ENCODE measurements at regions not wholly inside any gene's neighbourhood (a gene's known extent, or its start where the extent isn't known, plus 50 kb on each side); places are given as distances from the start of the nearest gene placed in this dataset.

- 94% methylated on average over 3 of the region's 3 CpGs; no CpG with 5 or more reads in 1 of the 2 experiments for WGBS, 2 experiments (ENCODE audit: extremely low coverage in 1 of 2, insufficient coverage in 1 of 2, insufficient read length in 1 of 2, insufficient replicate concordance in 2 of 2, low coverage in 1 of 2, low lambda C conversion rate in 2 of 2, missing lambda C conversion rate in 1 of 2)
- Histone ChIP-seq H3K14ac (ENCODE audit: insufficient read length) (no peak overlapping the region), H3K18ac (ENCODE audit: extremely low read depth, low read length) (no peak overlapping the region), H3K36me3 (ENCODE audit: control insufficient read depth in 2 of 4, insufficient read depth in 4 of 4, low read length in 3 of 4) (no peaks in the 10 kb centered on the region), H3K79me1 (ENCODE audit: low read depth, low read length) (no peaks in the 10 kb centered on the region), H3K4ac (replicated peaks; ENCODE audit: insufficient read length, low read depth, low read length) (no peak overlapping the region), H2BK20ac (ENCODE audit: low read length) (no peak overlapping the region), H3K23me2 (ENCODE audit: low read depth, low read length) (no peaks in the 10 kb centered on the region), H3K4me1 (replicated peaks in 1 of 4; ENCODE audit: control insufficient read depth in 3 of 4, insufficient read depth in 4 of 4, low read length in 3 of 4) (no peaks in the 10 kb centered on the region), H2BK15ac (ENCODE audit: low read length) (no peak overlapping the region), H3K79me2 (ENCODE audit: control insufficient read depth in 1 of 2, insufficient read depth in 2 of 2, low read length in 2 of 2) (no peaks in the 10 kb centered on the region), H3K56ac (replicated peaks; ENCODE audit: insufficient read length, low read depth, low read length) (no peak overlapping the region), H2AFZ (ENCODE audit: low read length) (no peak overlapping the region), H2BK12ac (ENCODE audit: low read depth, low read length) (no peak overlapping the region), H4K8ac (ENCODE audit: extremely low read depth, insufficient read depth, low read length) (no peak overlapping the region), H3K4me3 (ENCODE audit: extremely low read depth in 1 of 4, insufficient read depth in 2 of 4, low read depth in 3 of 4, low read length in 4 of 4) (no peak overlapping the region), H2AK5ac (ENCODE audit: low read depth, low read length) (no peak overlapping the region), H4K5ac (ENCODE audit: insufficient read length, low read depth, low read length) (no peak overlapping the region), H3K9ac (replicated peaks in 1 of 4; ENCODE audit: extremely low read depth in 1 of 4, low read depth in 3 of 4, low read length in 3 of 4) (no peak overlapping the region), H2BK120ac (replicated peaks; ENCODE audit: low read depth, low read length) (no peak overlapping the region), H3K9me3 (ENCODE audit: insufficient read depth in 2 of 2, low read depth in 1 of 2, low read length in 1 of 2) (peaks cover 0 to 3% of the 10 kb centered on the region in 2 experiments; a peak in 1 of 4 replicates), H3K4me2 (ENCODE audit: insufficient read depth in 1 of 2, low read depth in 2 of 2, low read length in 2 of 2) (no peak overlapping the region), H3K27ac (ENCODE audit: low read depth, low read length) (no peak overlapping the region), H2BK5ac (ENCODE audit: low read depth, low read length) (no peak overlapping the region), H3K27me3 (replicated peaks in 1 of 4; ENCODE audit: control insufficient read depth in 3 of 4, extremely low read depth in 1 of 4, insufficient read depth in 3 of 4, low read length in 3 of 4) (no peaks in the 10 kb centered on the region), H4K91ac (replicated peaks; ENCODE audit: insufficient read length, low read length) (no peak overlapping the region), H4K20me1 (replicated peaks in 1 of 2; ENCODE audit: control insufficient read depth in 1 of 2, insufficient read depth in 2 of 2, low read length in 2 of 2) (no peaks in the 10 kb centered on the region), H3K23ac (ENCODE audit: insufficient read length) (no peak overlapping the region)
- POLR2A ChIA-PET (ENCODE audit: partially characterized antibody), result no interaction called here
- DNase-seq (ENCODE audit: low read depth in 1 of 2, low spot score in 2 of 2) (no peak), FAIRE-seq (no peak)
- CTCF ChIA-PET (ENCODE audit: partially characterized antibody), result no interaction called here
- TF ChIP-seq SIRT6 (IDR thresholded peaks at IDR 0.05; ENCODE audit: low read length) (no peak), POU5F1 (IDR thresholded peaks at IDR 0.05; ENCODE audit: low read depth, low read length) (no peak), RBBP5 (IDR thresholded peaks at IDR 0.05; ENCODE audit: borderline replicate concordance, low read depth, low read length) (no peak), MAX (IDR thresholded peaks at IDR 0.05) (no peak)
Measured at GRCh38 chr2:14120376-14120775, 512.1 kb upstream of the LRATD1 start.

Data from H1 (cell line).